Endothelial cell of umbilical vein (primary cell): ENCODE measurements at regions not wholly inside any gene's neighbourhood (a gene's known extent, or its start where the extent isn't known, plus 50 kb on each side); places are given as distances from the start of the nearest gene placed in this dataset.

ENCODE experiments used
- BruUV-seq: library from RNA; stranded (reverse); fragments of 400-500 nt; replicated peaks from 2 replicates; lab custom pipeline; 2021; lab: Mats Ljungman, UMichigan
- CTCF ChIA-PET: fragments of 300-600, 350-600 bp; sonication (Branson Sonifier 250); formaldehyde crosslinking; loops from one replicate; lab custom pipeline; 2021; ENCODE audit warnings: antibody characterized with exemption, inconsistent platforms; lab: Charles Lee
- POLR2A ChIA-PET: fragments of 300-600, 350-600 bp; sonication (Branson Sonifier 250); formaldehyde crosslinking; loops from one replicate; lab custom pipeline; 2021; ENCODE audit warnings: antibody characterized with exemption, inconsistent platforms; lab: Charles Lee
- DNase-seq: peaks from one replicate; pipeline ENCODE4 v3.0.0-alpha.2; 2011; ENCODE audit warnings: low read depth, low spot score
- FAIRE-seq: peaks from 2 replicates; lab custom pipeline; 2011; peaks lifted over from hg19 to GRCh38; lab: Jason Lieb, UNC
- H2AFZ ChIP-seq: 2 replicates; pipeline ENCODE4 v1.6.0; 2012; ENCODE audit warnings: low read depth, low read length, control low read depth, inconsistent platforms
- H3K27ac ChIP-seq: 2 replicates; pipeline ENCODE4 v1.5.1; 2011; ENCODE audit warnings: low read depth, mild to moderate bottlenecking, control low read depth, low read length, moderate library complexity; ENCODE audit not compliant: insufficient read depth
- H3K27me3 ChIP-seq, 2 experiments: 2 replicates each; pipeline versions ENCODE4 v1.6.0 to v1.6.1; 2011; ENCODE audit warnings: low read length in 2 of 2, mixed read lengths in 1 of 2; ENCODE audit not compliant: control insufficient read depth in 2 of 2, insufficient read depth in 2 of 2
- H3K36me3 ChIP-seq, 2 experiments: 2 replicates in 1 of 2; 3 replicates in 1 of 2; pipeline ENCODE4 v1.5.1; 2011; ENCODE audit warnings: low read length in 2 of 2, mild to moderate bottlenecking in 1 of 2, moderate library complexity in 1 of 2; ENCODE audit not compliant: control insufficient read depth in 2 of 2, insufficient read depth in 2 of 2; ENCODE audit errors: extremely low read depth in 1 of 2
- H3K4me1 ChIP-seq: 3 replicates; pipeline ENCODE4 v1.5.1; 2011; ENCODE audit warnings: mild to moderate bottlenecking, low read length; ENCODE audit not compliant: control insufficient read depth, insufficient read depth; ENCODE audit errors: extremely low read depth
- H3K4me2 ChIP-seq: 2 replicates; pipeline ENCODE4 v1.6.1; 2011; ENCODE audit warnings: low read length, control low read depth, mixed read lengths; ENCODE audit not compliant: insufficient read depth
- H3K4me3 ChIP-seq, 3 experiments: fragments of 200-600 bp in 1 of 3; sonication (generic), shearing (Covaris generic) in 1 of 3; replicated peaks in 1 of 3; 2 replicates each; pipeline ENCODE4 v1.5.1; 2011 to 2016; ENCODE audit warnings: control low read depth in 3 of 3, low read length in 3 of 3, mild to moderate bottlenecking in 2 of 3, inconsistent platforms in 1 of 3, low read depth in 1 of 3, moderate library complexity in 1 of 3; ENCODE audit not compliant: insufficient read depth in 1 of 3
- H3K79me2 ChIP-seq: 2 replicates; pipeline ENCODE4 v1.6.0; 2012; ENCODE audit warnings: low read length, inconsistent platforms; ENCODE audit not compliant: control insufficient read depth, insufficient read depth
- H3K9ac ChIP-seq: replicated peaks from 2 replicates; pipeline ENCODE3; 2011; ENCODE audit warnings: low read length, control low read depth; ENCODE audit not compliant: insufficient read depth; ENCODE audit errors: extremely low read depth
- H3K9me1 ChIP-seq: replicated peaks from 3 replicates; pipeline ENCODE4 v1.6.0; 2011; ENCODE audit warnings: mild to moderate bottlenecking, low read length; ENCODE audit not compliant: control insufficient read depth, insufficient read depth; ENCODE audit errors: extremely low read depth
- H3K9me3 ChIP-seq: replicated peaks from 2 replicates; pipeline ENCODE4 v1.5.1; 2012; ENCODE audit warnings: low read length, inconsistent platforms; ENCODE audit not compliant: control insufficient read depth, insufficient read depth
- H4K20me1 ChIP-seq: replicated peaks from 2 replicates; pipeline ENCODE3; 2011; ENCODE audit warnings: mild to moderate bottlenecking, low read length; ENCODE audit not compliant: control insufficient read depth, insufficient read depth; ENCODE audit errors: extremely low read depth
- EZH2 ChIP-seq: IDR thresholded peaks from 2 replicates; pipeline ENCODE4 v1.6.1; 2012; ENCODE audit warnings: borderline replicate concordance, low read depth, mild to moderate bottlenecking, moderate library complexity, low read length, inconsistent platforms; ENCODE audit not compliant: severe bottlenecking
- FOS ChIP-seq: IDR thresholded peaks from 2 replicates; pipeline ENCODE4 v1.6.1; 2011; ENCODE audit warnings: mild to moderate bottlenecking, low read length, moderate library complexity, borderline replicate concordance; ENCODE audit not compliant: insufficient read depth
- GATA2 ChIP-seq: IDR thresholded peaks from 2 replicates; pipeline ENCODE4 v1.7.0; 2011; ENCODE audit warnings: low read depth, mild to moderate bottlenecking, moderate library complexity, mixed read lengths, low read length; ENCODE audit not compliant: insufficient read length, insufficient read depth
- JUN ChIP-seq: IDR thresholded peaks from 2 replicates; pipeline ENCODE4 v1.6.1; 2011; ENCODE audit warnings: borderline replicate concordance, low read depth; ENCODE audit not compliant: insufficient read length, insufficient read depth
- MYC ChIP-seq: IDR thresholded peaks from one replicate; pipeline ENCODE4 v1.6.1; 2011; ENCODE audit warnings: mild to moderate bottlenecking, low read depth, low read length
- POLR2A ChIP-seq: IDR thresholded peaks from 2 replicates; pipeline ENCODE4 v1.6.1; 2012; ENCODE audit warnings: low read depth, mild to moderate bottlenecking, control low read depth, low read length
- POLR2AphosphoS5 ChIP-seq: IDR thresholded peaks from 2 replicates; pipeline ENCODE4 v1.6.1; 2012; ENCODE audit warnings: low read depth, mild to moderate bottlenecking, control low read depth, low read length, moderate library complexity; ENCODE audit not compliant: insufficient read depth
- dilution Hi-C: fragments of 300-500 bp; cut with MboI; formaldehyde crosslinking; loops from one replicate; pipeline ENCODE4 v1.15.0; 2019; ENCODE audit warnings: low sequenced_read_pairs; ENCODE audit not compliant: extremely low pct_ligation_motif_present
- intact Hi-C: fragments of 100-400 bp; cut with micrococcal nuclease; formaldehyde crosslinking; loops from one replicate; pipeline ENCODE4 v1.10.0; 2022
- TF ChIP-seq, protein P1 (sequence below), 2 donors: IDR thresholded peaks; 1 replicate in 1 of 2; 2 replicates in 1 of 2; pipeline ENCODE4 v1.5.1; 2011; ENCODE audit warnings: low read length in 2 of 2, mild to moderate bottlenecking in 2 of 2, moderate library complexity in 2 of 2, control low read depth in 1 of 2, inconsistent platforms in 1 of 2, low read depth in 1 of 2; ENCODE audit not compliant: insufficient read depth in 1 of 2; ENCODE audit errors: extremely low read depth in 1 of 2
- TF ChIP-seq, protein P2 (sequence below): IDR thresholded peaks from 2 replicates; pipeline ENCODE4 v1.6.1; 2011; ENCODE audit not compliant: insufficient read depth, insufficient read length

DNA sequence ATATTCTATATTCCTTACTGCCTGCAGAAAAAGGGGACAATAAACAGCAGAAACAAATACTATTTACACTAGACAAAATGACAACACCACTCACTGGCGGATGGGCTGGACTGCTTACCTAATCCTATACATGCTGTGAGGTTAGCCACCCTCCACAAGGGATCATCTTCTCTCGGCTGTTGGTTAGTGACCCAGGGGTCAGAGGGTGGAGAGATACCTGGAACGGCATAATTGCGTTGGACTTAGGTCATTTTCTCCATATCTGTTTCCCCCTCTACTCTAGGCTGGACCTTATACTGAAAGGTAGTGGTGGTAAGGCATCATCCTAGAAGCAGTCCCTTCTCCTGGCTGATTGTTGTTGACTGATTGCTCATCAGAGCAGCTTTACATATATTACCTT, 286.8 kb upstream of the UGT8 start:
- Histone ChIP-seq H3K79me2 (no peaks in the 10 kb centered on the region), H3K4me2 (no peak overlapping the region), H4K20me1 (no peaks in the 10 kb centered on the region), H3K27me3 (no peaks in the 10 kb centered on the region), H3K27ac (no peak overlapping the region), H3K9me1 (no peaks in the 10 kb centered on the region), H2AFZ (no peak overlapping the region), H3K9ac (no peak overlapping the region), H3K4me1 (no peaks in the 10 kb centered on the region), H3K36me3 (no peaks in the 10 kb centered on the region), H3K4me3 (no peak overlapping the region), H3K9me3 (no peaks in the 10 kb centered on the region)
- TF ChIP-seq POLR2AphosphoS5: no peak
- TF ChIP-seq POLR2A: no peak
- TF ChIP-seq, protein P1, sequence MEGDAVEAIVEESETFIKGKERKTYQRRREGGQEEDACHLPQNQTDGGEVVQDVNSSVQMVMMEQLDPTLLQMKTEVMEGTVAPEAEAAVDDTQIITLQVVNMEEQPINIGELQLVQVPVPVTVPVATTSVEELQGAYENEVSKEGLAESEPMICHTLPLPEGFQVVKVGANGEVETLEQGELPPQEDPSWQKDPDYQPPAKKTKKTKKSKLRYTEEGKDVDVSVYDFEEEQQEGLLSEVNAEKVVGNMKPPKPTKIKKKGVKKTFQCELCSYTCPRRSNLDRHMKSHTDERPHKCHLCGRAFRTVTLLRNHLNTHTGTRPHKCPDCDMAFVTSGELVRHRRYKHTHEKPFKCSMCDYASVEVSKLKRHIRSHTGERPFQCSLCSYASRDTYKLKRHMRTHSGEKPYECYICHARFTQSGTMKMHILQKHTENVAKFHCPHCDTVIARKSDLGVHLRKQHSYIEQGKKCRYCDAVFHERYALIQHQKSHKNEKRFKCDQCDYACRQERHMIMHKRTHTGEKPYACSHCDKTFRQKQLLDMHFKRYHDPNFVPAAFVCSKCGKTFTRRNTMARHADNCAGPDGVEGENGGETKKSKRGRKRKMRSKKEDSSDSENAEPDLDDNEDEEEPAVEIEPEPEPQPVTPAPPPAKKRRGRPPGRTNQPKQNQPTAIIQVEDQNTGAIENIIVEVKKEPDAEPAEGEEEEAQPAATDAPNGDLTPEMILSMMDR (IDR thresholded peaks at IDR 0.05; ENCODE audit: extremely low read depth in 1 of 2, insufficient read depth in 1 of 2, low read depth in 1 of 2, low read length in 2 of 2): no peak
- no peak for TF ChIP-seq FOS
- TF ChIP-seq, protein P2, sequence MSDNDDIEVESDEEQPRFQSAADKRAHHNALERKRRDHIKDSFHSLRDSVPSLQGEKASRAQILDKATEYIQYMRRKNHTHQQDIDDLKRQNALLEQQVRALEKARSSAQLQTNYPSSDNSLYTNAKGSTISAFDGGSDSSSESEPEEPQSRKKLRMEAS: no peak
- no peak for TF ChIP-seq JUN
- no peak for TF ChIP-seq MYC
- TF ChIP-seq EZH2: no peak
- no peak for TF ChIP-seq GATA2
- ChIA-PET POLR2A (no interaction called here), CTCF (no interaction called here)
- intact Hi-C loops: no loop called here
- FAIRE-seq (no peak), DNase-seq (no peak)
- dilution Hi-C loops: no loop called here
- BruUV-seq: no TSS peak
